Mononuclear cell (primary cell): ENCODE measurements at regions not wholly inside any gene's neighbourhood (a gene's known extent, or its start where the extent isn't known, plus 50 kb on each side); places are given as distances from the start of the nearest gene placed in this dataset.

Source experiments
- H3K27me3 ChIP-seq: 2 replicates; pipeline ENCODE4 v1.6.0; 2011; ENCODE audit warnings: low read length, control low read depth; ENCODE audit not compliant: insufficient read depth
- H3K4me1 ChIP-seq: 2 replicates; pipeline ENCODE4 v1.5.1; 2011; ENCODE audit warnings: mild to moderate bottlenecking, low read length, control low read depth; ENCODE audit not compliant: insufficient read depth
- H3K4me3 ChIP-seq: 2 replicates; pipeline ENCODE4 v1.5.1; 2011; ENCODE audit warnings: mild to moderate bottlenecking, low read length, moderate library complexity
- H3K9me3 ChIP-seq: 2 replicates; pipeline ENCODE4 v1.5.1; 2011; ENCODE audit warnings: low read depth, mild to moderate bottlenecking, control low read depth, low read length

DNA sequence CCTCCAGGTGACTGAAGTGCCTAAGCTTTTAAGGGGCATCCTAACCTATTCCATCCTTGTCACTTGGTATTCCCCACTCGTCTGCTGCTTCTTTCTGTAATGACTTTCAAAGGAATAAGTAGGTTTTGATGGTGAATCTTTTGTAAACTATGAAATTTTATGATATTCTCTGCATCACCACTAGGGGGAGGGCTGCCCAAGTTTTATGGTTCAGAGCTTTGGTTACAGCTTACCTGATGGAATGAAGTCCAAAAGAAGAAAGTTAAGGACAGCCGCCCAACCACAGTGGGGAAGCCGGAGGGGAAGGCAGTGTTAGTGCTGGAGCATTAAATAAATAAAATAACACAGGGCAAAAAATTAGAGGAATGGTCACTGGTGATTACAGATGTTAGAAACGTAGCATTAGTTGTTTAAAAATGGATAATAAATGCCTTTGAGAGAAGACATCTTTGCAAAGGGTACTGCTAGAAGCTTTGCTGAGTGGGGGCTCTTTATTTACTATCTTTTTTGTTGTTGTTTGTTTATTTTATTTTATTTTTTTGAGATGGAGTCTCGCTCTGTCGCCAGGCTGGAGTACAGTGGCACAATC is 204.9 kb downstream of the GBA3 start:
- Histone ChIP-seq H3K4me1 (no peaks in the 10 kb centered on the region), H3K27me3 (no peaks in the 10 kb centered on the region), H3K4me3 (no peak overlapping the region), H3K9me3 (no peaks in the 10 kb centered on the region)

DNA sequence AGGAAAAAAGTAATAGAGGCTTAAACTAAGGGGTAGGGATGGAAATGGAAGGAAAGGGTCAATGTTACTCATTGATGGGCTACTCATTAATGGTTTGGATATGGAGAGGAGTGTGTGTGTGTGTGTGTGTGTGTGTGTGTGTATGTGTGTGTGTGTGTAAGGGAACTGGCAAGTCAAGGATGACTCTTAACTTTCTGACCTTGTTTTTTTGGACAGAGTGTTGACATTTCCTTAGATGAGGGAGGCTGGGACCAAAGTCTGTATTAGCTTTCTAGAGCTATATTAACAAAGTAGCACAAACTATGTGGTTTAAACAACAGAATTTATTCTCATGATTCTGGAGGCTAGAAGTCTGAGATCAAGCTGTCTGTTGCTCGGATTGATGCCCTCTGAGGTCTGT is 202.7 kb downstream of the GBA3 start:
- Histone ChIP-seq H3K4me1 (no peaks in the 10 kb centered on the region), H3K9me3 (no peaks in the 10 kb centered on the region), H3K27me3 (no peaks in the 10 kb centered on the region), H3K4me3 (no peak overlapping the region)

DNA sequence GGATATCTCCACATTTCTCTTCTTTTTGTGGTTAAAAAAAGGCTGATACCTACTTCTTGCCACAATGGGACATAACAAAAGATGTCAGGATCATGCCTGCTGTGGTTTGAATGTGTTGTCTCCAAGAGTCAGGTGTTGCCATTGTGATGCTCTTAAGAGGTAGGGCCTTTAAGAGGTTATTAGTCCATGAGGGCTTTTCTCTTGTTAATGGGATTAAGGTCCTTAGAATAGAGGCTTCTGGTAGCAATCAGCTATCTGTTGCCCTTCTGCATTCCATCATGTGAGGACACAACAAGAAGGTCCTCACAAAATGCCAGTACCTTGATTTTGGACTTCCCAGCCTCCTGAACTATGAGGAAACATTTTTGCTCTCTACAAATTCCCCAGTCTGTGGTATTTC is 191.4 kb downstream of the GBA3 start:
- no peaks in the 10 kb centered on the region for H3K9me3 ChIP-seq
- H3K4me3 ChIP-seq, result no peak overlapping the region
- H3K27me3 ChIP-seq, result no peaks in the 10 kb centered on the region
- no peaks in the 10 kb centered on the region for H3K4me1 ChIP-seq

DNA sequence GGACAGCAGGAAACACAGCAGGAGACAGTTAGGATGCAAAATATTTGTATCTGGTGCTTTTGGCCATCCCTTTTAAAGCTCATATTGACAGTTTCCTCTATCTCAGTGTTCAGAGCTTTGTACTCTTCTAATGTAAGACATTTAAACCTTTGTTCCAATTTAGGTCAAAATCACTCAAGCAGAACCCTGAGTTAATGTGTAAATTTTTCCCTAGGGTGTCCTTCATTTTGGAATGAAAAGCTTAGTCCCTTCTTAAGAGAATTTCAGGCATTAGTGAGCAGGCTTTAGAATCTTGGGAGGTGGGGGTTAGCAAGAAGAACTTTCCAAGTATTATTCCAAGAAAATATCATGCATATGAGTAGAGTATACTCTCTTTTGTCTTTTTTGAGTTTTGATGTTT is 188.7 kb downstream of the GBA3 start:
- H3K9me3 ChIP-seq, result no peaks in the 10 kb centered on the region
- no peaks in the 10 kb centered on the region for H3K4me1 ChIP-seq
- H3K27me3 ChIP-seq, result no peaks in the 10 kb centered on the region
- H3K4me3 ChIP-seq, result no peak overlapping the region

DNA sequence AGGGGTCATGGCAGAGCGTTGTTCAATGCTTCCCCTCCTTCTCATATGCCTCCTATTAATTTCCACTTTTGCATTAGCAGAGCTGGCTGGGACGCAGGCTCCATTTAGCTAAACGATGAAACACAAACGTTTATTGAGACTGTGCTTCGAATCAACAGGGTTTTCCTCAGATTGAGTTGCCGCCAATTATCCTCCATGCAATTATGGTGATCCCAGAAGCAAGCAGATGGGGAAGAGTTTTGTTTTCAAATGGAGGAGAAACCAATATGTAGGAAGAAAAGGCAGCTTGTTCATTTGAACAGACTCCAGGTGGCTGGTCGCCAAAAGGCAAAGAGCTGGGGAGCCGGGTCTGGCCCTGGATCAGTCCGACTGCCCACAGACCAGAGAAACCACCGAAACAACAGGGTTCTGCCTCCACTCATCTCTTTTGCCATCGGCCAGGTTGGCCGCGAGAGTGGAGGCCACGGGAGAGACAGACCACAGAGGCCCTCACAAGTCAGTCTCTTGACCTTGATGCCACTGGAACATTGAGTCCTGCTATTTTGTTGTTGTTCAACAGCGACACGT is 184.8 kb downstream of the GBA3 start:
- Histone ChIP-seq H3K9me3 (no peaks in the 10 kb centered on the region), H3K27me3 (no peaks in the 10 kb centered on the region), H3K4me3 (no peak overlapping the region), H3K4me1 (no peaks in the 10 kb centered on the region)

DNA sequence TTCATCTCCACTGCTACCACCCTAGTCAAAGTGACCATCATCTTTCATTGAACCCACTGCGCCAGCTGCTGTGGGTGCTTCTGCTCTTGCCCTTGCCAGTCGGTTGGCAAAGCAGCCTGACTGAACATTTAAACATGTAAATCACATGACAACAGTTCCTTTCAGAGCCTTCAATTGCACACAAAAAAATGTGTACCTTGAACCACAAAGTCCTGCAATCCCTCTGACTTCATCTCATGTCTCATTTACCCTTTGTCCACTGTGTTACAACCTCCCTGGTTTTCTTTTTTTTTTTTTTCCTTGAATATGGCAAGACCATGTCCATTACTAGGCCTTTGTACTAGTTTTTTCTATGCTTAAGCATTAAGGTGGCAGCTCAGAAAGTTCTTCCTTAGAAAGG is 183.5 kb downstream of the GBA3 start:
- Histone ChIP-seq H3K27me3 (no peaks in the 10 kb centered on the region), H3K4me3 (no peak overlapping the region), H3K9me3 (no peaks in the 10 kb centered on the region), H3K4me1 (no peaks in the 10 kb centered on the region)

DNA sequence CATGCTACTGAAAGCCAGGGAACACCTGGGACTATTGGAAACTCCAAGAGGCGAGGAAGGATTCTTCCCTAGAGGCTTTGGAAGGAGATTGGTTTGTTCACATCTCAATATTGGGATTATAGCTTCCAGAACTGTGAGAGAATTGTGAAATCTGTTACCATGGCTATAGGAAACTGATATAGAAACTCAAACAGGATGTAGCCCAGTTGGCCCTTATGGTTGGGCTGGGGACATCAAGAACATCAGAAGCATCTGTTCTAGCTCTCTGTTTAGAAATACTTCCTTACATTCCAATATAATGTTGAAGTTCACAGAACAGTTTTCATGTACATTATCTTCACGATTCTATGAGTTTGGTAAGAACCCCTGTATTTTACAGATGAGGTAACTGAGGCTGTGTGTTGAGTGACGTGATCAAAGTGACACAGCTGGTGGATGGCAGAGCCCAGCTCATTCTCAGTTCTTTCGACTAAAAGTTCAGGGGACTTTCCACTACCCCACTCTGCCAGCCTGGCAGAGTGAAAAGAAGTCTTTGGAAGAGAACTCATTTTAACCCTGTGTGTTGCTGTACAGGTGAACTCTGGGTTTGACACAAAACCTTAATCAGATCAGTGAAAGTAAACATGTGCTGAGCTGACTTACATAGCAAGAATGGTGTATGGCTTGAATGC is 183.0 kb downstream of the GBA3 start:
- Histone ChIP-seq H3K4me1 (no peaks in the 10 kb centered on the region), H3K27me3 (no peaks in the 10 kb centered on the region), H3K9me3 (no peaks in the 10 kb centered on the region), H3K4me3 (no peak overlapping the region)

DNA sequence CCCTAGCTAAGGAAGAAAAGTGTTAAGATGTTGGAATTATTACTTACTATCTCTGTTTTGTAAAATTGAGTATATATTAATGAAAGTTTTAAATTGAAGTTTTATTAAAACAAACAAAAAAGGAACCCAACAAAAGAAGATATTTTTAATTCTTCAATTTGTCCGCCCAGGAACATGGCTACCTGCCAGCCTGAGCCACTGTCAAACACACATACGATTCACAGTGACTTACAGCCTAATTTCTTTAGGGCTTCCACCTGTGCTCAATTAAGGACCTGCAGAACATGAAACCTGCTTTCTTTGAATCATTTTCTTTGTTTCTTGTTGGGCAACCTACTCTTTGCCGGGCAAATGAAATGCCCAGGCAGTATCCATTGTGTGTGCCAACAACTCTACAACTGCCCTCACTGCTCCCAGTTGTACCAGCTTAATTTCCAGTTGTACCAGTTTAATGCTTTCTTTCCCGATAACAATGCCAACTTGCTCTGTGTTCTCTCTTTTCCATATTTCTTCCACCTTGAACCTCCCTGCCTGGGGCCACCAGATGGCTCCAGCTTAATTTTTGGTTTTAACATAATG is 181.7 kb downstream of the GBA3 start:
- H3K9me3 ChIP-seq, result no peaks in the 10 kb centered on the region
- H3K27me3 ChIP-seq, result no peaks in the 10 kb centered on the region
- no peak overlapping the region for H3K4me3 ChIP-seq
- H3K4me1 ChIP-seq, result no peaks in the 10 kb centered on the region

DNA sequence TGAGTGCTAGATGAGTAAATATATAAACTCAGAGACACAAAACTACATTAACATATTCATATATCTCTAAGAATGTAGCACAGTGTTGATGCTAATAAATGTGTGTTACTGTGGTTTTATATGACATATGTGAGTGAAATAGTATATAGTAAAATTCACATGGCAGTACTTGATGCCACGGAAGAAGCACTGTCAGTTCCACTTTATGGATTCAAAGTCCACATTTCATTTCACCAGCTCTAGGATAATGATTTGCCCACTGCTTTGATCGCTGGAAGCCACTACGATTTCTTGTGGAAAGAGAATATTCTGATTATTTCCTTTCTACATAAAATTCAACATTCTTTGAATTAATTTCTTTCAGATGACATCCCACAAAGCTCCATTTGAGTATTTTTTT is 181.2 kb downstream of the GBA3 start:
- Histone ChIP-seq H3K27me3 (no peaks in the 10 kb centered on the region), H3K9me3 (no peaks in the 10 kb centered on the region), H3K4me1 (no peaks in the 10 kb centered on the region), H3K4me3 (no peak overlapping the region)

DNA sequence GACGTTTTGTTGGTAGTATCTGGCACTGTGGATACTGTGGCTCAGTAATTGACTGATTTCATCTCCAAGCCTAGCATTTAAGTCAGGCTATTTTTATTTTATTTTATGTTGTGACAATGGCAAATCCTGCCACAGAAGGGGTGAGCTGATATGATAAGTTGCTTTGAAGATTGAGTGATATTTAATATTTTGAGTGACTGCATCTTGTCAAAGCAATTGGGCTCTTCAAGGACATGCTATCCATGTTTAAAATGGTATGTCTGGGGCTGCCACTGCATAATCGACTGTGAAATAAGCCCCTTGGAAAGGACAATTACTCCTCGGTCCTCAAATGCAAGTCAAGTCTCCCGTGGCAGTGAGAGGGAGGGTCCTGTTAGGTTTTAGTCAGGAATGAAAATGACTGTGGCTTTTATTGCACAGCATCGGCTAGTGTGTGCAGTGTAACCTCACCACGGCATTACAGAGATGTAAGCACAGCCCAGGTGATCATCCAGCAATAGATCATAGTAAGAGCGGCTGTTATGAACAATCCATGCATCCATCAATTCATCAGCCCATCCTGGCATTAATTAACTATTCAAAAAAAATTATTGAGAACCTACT is 178.2 kb downstream of the GBA3 start:
- H3K9me3 ChIP-seq, result no peaks in the 10 kb centered on the region

DNA sequence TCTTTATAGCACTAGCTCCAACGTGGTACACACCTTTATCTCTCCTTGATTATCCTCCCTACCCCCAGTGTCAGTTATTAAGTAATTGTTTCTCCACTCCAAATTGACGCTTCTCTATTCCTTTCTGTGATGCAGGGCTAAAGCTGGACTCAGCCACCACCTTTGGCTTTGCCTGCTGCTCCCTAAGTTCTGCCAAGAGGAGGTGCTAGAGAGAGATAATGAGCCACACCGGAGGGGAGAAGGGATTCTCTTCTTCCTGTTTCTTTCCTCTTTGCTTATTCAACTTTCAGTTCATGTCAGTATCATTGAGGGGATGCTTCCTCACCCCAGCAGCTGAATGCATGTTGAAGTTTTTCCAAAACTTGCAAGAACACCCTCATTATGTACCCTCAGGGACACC is 176.5 kb downstream of the GBA3 start:
- Histone ChIP-seq H3K9me3 (no peaks in the 10 kb centered on the region), H3K4me3 (no peak overlapping the region), H3K4me1 (no peaks in the 10 kb centered on the region), H3K27me3 (no peaks in the 10 kb centered on the region)

More for the DNA sequence above, 178.2 kb downstream of the GBA3 start:
- no peaks in the 10 kb centered on the region for H3K27me3 ChIP-seq
- no peaks in the 10 kb centered on the region for H3K4me1 ChIP-seq
- no peak overlapping the region for H3K4me3 ChIP-seq
